Colon (tissue), 2 donors: ENCODE measurements at regions not wholly inside any gene's neighbourhood (a gene's known extent, or its start where the extent isn't known, plus 50 kb on each side); places are given as distances from the start of the nearest gene placed in this dataset.

Experiments
- FAIRE-seq: peaks from 2 replicates; lab custom pipeline; 2012; peaks lifted over from hg19 to GRCh38; lab: Jason Lieb, UNC
- donor health status: control.
- donor health status: control.

DNA sequence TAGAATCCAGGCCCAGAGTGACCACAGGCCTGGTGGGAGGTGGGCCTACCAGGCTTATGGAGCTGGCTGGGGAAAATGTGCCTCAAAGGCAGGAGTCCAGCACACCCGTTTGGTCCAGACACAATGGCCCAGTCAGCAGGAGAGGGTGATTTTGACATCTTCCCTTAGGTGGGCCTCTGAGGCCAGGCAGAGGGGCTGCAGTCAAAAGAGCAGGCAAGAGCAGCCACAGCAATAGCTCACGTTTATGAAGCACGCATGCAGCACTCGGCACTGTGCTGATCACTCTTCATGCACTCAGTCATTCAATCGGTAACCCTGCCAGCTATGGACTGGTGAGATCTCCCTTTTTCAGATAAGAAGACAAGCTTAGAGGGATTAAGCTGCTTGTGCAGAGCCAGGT, 146.8 kb downstream of the LRIG2 start:
- FAIRE-seq: no peak

GRCh38 chr1:113223040-113223439, 150.0 kb downstream of the LRIG2 start:
- no peak for FAIRE-seq

DNA sequence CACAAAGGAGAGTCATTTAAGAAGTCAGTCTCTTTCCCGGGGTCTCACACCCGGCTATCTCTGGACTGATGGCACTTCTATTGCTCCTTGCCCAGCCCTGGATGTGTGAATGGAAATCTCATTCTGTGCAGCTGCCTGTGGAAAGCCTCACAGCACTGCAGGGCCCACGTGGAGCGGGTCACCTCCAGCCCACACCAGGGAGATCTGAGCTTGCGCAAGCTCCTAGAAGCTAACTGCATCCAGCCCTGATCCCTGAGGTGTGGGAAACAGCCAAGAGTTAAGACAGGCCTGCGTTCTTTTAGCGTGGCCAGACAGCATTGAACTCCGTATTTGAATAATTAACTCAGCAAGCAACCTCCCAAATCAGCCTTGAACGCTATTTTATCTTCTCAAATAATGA, 150.5 kb downstream of the LRIG2 start:
- no peak for FAIRE-seq

DNA sequence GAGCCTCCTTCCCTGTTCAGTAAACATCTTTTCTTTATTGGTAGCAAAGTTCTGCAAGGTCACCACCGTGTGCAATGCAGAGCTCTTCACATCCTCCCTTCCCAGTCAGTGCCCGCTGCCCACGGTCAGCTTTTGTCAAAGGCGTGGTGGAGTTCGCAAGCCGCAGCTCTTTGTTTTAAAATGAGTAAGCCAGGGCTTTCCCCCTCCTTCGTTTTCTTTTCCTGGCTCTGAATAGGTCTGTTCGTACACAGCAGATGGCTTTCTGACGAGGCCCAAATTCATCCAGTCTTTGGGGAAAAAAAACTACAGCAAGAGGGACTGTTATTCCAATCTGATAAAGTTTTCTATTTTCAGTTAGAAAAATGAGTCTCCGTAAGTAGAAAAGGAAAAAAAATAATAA, 153.2 kb downstream of the LRIG2 start:
- FAIRE-seq: no peak

- no peak for FAIRE-seq
Measured at GRCh38 chr1:113231866-113232265, 158.4 kb upstream of the MAGI3 start.

- FAIRE-seq: no peak
Measured at GRCh38 chr1:113233441-113233840, 156.9 kb upstream of the MAGI3 start.

DNA sequence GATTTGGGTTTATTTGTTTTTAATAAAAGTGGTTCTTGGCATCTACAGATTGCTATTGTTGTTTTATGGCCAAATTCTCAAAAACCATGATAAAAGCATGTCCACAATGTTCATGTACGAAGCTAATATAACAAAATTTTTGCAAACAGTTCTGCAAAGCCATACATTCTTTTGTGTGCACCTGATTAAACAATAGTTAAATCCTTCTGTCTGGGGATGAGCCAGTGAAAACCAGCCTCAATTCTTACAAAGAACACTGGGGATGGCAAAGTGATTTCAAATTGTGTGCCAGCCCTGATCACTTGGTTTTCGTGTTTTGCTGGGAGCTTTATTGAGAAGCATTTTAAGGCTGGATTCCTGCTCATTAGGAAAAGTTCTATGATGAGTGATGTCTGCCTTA, 149.1 kb upstream of the MAGI3 start:
- FAIRE-seq: no peak

DNA sequence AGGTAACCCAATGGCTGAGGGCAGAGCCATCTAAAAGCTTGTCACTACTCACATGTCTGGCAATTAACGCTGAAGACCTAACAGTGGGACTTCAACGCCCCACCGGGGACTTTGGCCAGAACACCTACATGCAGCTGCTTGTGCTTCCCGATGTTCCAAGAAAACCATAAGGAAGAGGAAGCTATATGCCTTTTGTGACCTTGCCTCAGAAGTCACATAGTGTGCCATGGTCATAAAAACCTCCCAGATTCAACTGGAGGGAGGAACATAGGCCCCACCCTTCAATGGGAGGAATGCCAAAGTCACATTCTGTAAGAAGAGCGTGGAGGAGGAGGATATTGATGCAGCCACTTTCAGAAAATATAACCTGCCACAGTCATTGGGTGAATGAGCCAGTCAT, 147.8 kb upstream of the MAGI3 start:
- FAIRE-seq: peak; percentile 38

GRCh38 chr1:113243529-113243928, 146.8 kb upstream of the MAGI3 start:
- no peak for FAIRE-seq

DNA sequence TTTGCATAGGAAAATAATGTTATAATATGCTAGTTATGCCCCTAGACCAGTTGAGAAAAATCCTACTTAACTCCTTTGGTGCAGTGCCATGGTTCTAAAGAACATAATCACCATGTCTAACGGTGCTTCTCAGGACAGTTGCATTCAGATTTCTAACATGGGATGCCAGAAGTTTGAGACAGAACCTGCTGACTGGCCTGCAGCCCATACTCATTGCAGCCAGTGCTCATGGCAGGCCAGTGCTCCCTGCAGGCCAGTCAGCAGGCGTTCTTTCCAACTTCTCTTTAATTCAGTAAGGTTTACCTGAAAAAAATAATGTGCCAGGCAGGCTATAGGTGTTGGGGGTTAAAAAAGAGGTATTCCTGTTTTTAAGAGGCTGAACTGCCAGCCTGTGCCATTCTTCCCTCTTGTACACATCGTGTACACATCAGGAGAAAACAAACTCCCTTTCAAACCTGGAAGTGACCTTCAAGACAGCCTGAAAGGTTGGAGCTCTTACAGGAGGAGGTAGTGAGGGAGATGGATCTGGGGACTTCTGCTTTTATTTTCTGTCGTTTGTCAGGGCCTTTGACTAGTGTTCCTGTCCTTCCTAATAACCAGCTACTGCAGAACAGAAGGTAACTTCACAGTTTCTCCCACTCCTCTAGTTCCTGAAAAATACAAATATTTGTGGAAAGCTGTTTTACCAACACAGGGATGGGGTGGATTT, 146.0 kb upstream of the MAGI3 start:
- no peak for FAIRE-seq

DNA sequence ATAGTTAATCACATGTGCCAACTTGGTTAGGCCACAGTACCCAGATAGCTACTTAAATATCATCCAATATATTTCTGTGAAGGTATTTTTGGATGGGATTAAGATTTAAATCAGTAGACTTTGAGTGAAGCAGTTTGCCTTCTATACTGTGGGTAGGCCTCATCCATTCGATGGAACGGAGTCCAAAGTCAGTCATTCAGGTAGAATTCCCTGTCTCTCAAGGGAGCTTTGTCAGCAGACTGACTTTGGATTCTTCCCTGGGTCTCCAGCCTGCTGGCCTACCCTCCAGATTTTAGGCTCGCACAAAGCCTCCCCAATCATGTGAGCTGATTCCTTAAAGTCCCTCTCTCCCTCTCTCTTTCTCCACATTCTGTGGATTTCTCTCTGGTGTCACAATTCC, 145.1 kb upstream of the MAGI3 start:
- FAIRE-seq: no peak

- no peak for FAIRE-seq
Measured at GRCh38 chr1:113246929-113247328, 143.4 kb upstream of the MAGI3 start.

GRCh38 chr1:113247355-113247754, 143.0 kb upstream of the MAGI3 start:
- no peak for FAIRE-seq

DNA sequence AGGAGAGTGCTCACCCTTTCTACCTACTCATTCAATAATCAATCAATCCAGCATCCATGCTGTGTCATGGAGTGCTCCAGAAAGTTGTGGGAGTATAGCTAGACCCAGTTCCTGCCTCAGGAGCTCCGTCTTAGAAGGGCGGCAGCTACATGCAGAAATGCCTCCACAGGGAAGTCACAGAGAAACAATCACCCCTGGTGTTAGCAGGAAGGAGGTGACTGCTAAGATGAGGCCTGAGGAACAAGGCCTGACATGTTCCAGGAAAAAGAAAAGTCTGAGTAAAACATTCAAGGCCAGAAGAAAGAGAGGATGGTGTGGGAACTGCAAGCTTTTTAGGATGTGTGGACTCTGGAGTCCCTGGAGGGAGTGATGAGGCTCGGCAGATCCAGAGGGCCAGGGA, 142.5 kb upstream of the MAGI3 start:
- no peak for FAIRE-seq

DNA sequence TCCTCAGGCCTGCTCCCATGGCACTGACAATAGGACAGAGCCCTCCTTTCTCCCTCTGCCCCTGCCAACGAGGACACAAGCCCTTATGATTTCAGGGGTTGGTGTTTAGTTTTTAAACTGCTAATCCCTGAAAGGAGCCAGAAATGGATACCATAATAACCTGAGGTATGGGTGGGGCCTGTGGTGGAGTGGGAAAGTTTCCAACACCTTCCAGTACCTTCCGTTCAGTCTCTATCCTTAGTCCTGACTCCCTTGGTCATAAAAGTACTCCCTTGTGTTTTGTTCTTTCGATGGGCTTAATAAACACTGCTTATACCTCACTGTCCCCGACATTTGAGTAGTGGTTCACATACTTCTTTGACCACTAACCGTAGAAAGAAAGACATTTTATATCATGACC, 141.8 kb upstream of the MAGI3 start:
- no peak for FAIRE-seq

DNA sequence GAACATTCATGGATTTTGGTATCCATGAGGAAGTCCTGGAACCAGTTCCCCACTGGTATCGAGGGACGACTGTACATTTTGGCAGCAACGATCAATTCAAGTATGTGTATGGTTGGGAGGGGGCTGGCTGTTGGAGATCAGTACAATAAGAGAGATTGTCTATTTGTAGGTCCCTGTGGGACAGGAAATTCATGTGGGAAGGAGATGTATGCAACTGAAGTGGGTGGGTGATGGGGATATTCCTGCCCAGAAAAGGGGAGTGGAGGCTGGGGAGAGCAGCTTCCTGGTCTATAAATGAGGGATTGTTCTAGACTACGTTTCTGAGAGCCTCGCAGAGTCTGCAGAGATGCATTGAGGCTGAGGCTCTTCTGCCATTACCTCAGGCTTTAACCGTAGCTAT, 140.2 kb upstream of the MAGI3 start:
- no peak for FAIRE-seq

DNA sequence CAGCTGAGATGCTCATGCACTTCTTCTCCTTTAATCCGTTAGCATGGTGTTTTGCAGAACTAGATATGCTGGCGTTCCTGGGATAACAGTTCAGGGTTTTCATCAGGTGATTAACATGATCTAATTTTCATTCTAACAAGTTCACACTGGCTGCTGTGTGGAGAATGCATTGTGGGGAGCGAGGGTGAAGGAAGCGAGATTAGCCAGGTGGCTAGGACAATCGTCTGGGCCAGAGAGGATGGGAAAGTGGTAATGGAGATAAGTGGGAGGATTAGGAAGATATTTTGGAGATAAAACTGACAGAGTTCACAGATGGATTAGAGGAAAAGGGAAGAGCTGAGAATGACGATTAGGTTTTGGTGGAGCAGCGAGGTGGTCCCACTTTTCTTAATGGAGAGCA, 138.1 kb upstream of the MAGI3 start:
- FAIRE-seq: no peak

DNA sequence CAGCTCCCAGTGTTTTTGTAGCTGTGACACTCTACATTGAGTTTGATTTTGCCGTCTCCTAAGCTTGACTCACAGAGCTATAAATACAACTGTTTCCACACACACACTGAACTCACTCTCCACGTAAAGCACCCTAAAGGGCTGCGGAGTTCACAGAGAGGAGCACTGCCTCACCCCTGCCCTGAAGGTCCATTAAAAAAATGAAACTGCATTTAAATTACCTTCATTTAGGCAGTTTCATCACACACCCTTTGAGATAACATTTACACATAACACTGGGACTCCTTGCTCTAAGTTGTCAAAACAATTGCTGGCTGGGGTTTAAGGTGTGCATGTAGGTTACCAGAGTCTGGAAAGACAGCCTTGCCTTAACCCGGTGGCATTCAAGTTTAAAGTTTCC, 137.1 kb upstream of the MAGI3 start:
- FAIRE-seq: no peak

- FAIRE-seq: no peak
Measured at GRCh38 chr1:113253590-113253989, 136.7 kb upstream of the MAGI3 start.

DNA sequence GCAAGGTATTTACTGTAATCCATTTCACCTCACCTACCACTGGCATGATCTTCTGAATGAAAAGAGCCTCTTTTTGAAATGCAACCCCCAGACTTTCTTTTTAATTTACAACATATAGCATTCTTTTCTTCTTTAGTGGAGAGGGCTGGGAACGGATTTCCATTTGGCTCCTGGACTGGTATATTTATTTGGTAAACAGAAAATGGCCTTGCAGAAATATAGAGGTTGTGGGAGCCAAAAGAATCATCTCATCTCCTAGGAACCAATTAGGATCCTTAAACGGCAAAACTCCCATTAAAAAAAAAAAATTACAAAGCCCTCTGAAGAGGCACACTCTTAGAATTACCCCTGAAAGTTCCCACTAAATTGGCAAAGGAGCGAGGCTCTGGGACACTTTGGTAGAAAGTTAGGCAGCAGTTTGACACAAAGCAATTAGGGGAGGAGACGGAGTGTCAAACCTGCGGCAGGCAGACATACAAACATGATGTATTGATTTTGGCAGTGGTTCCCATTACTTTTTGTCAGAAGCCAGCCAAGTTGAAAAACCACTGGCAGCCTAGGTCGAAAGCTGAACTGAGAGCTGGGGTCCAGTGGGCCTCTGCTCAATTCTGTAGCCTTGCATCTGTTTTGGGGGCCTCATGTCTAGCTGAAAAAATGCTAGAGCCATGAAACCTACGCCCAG, 135.1 kb upstream of the MAGI3 start:
- no peak for FAIRE-seq

- FAIRE-seq: no peak
Measured at GRCh38 chr1:113255720-113256347, 134.5 kb upstream of the MAGI3 start.

GRCh38 chr1:113256348-113256729, 134.0 kb upstream of the MAGI3 start:
- no peak for FAIRE-seq

DNA sequence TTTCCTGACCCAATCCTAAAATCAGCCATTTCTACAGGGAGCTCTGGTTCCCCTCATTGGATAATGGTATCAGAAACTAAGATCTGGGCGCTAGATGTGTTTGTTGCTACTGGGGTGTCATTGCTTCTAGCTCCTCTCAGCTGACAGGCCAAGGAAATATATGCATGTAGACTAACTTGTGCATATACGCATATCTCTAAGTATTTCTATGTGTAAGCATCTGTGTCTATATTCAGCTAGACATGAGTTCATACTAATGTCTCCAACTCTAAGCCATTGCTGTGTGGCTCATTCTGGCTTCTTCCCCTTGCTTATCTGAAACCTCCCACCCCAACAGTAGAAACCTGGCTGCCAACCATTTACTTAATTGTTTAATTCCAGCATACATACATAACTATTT, 130.3 kb upstream of the MAGI3 start:
- no peak for FAIRE-seq

GRCh38 chr1:113265196-113265595, 125.1 kb upstream of the MAGI3 start:
- no peak for FAIRE-seq
